ENCODE measurements at regions not wholly inside any gene's neighbourhood (a gene's known extent, or its start where the extent isn't known, plus 50 kb on each side); places are given as distances from the start of the nearest gene placed in this dataset.
"Not testable (repeated sequence)": the region's sequence is repeated elsewhere in the genome, so short reads cannot be mapped to it uniquely, and the experiment has no call there.

- H3K36me3 Mint-ChIP-seq (ENCODE audit: low read depth), result no peaks in the 10 kb centered on the region
- H3K27ac ChIP-seq (ENCODE audit: low read depth, low read length), result no peak overlapping the region
- no peak overlapping the region for H3K4me3 Mint-ChIP-seq
- H3K27ac Mint-ChIP-seq, result no peak overlapping the region
- H3K4me1 ChIP-seq (ENCODE audit: control insufficient read depth, insufficient read depth, low read length), result no peaks in the 10 kb centered on the region
- H3K9me3 Mint-ChIP-seq, result peaks cover 2% of the 10 kb centered on the region
- H3K4me3 ChIP-seq (ENCODE audit: low read length), result no peak overlapping the region
- no peak for DNase-seq
- no peak for TF ChIP-seq CTCF (conservative IDR thresholded peaks at IDR 0.05)
- H3K27me3 Mint-ChIP-seq (ENCODE audit: insufficient read depth), result no peaks in the 10 kb centered on the region
- H3K27me3 ChIP-seq (ENCODE audit: control insufficient read depth, insufficient read depth, low read length, poor library complexity, severe bottlenecking), result no peaks in the 10 kb centered on the region
- peaks cover 6% of the 10 kb centered on the region for H3K9me3 ChIP-seq (ENCODE audit: control insufficient read depth, low read length)
- no peak overlapping the region for H3K9ac ChIP-seq (ENCODE audit: extremely low read depth, low read length, poor library complexity, severe bottlenecking)
- H3K4me1 Mint-ChIP-seq, result no peaks in the 10 kb centered on the region
- no peaks in the 10 kb centered on the region for H3K36me3 ChIP-seq (ENCODE audit: control insufficient read depth, insufficient read depth, low read length)
These were observed 393.5 kb downstream of the MAT2B start for GRCh38 chr5:163898873-163899272.

GRCh38 chr5:163907783-163908182, 402.4 kb downstream of the MAT2B start:
- H3K4me3 ChIP-seq (ENCODE audit: low read length); H3K36me3 Mint-ChIP-seq (ENCODE audit: low read depth); H3K36me3 ChIP-seq (ENCODE audit: control insufficient read depth, insufficient read depth, low read length); H3K9me3 Mint-ChIP-seq; H3K9ac ChIP-seq (ENCODE audit: extremely low read depth, low read length, poor library complexity, severe bottlenecking); H3K9me3 ChIP-seq (ENCODE audit: control insufficient read depth, low read length); H3K27ac Mint-ChIP-seq; H3K27me3 ChIP-seq (ENCODE audit: control insufficient read depth, insufficient read depth, low read length, poor library complexity, severe bottlenecking); H3K4me1 ChIP-seq (ENCODE audit: control insufficient read depth, insufficient read depth, low read length); H3K4me3 Mint-ChIP-seq; H3K4me1 Mint-ChIP-seq; H3K27me3 Mint-ChIP-seq (ENCODE audit: insufficient read depth); DNase-seq; H3K27ac ChIP-seq (ENCODE audit: low read depth, low read length): not testable (repeated sequence)
- WGBS, 2 experiments (ENCODE audit: insufficient coverage in 1 of 2, insufficient read length in 1 of 2), result 81 to 88% methylated on average over 1 of the region's 1 CpG

- H3K9ac ChIP-seq (ENCODE audit: extremely low read depth, low read length, poor library complexity, severe bottlenecking), result no peak overlapping the region
- Mint-ChIP-seq H3K36me3 (ENCODE audit: low read depth) (no peaks in the 10 kb centered on the region), H3K27ac (no peak overlapping the region), H3K9me3 (no peaks in the 10 kb centered on the region), H3K27me3 (ENCODE audit: insufficient read depth) (no peaks in the 10 kb centered on the region), H3K4me3 (no peak overlapping the region), H3K4me1 (peaks cover 2% of the 10 kb centered on the region)
- H3K4me1 ChIP-seq (ENCODE audit: control insufficient read depth, insufficient read depth, low read length), result no peaks in the 10 kb centered on the region
- DNase-seq, result no peak
- no peak for TF ChIP-seq CTCF (conservative IDR thresholded peaks at IDR 0.05)
- no peak overlapping the region for H3K4me3 ChIP-seq (ENCODE audit: low read length)
- no peaks in the 10 kb centered on the region for H3K36me3 ChIP-seq (ENCODE audit: control insufficient read depth, insufficient read depth, low read length)
- H3K27me3 ChIP-seq (ENCODE audit: control insufficient read depth, insufficient read depth, low read length, poor library complexity, severe bottlenecking), result no peaks in the 10 kb centered on the region
- 82 to 86% methylated on average over 2 to 3 of the region's 3 CpGs for WGBS, 2 experiments (ENCODE audit: insufficient coverage in 1 of 2, insufficient read length in 1 of 2)
- peaks cover 1% of the 10 kb centered on the region for H3K9me3 ChIP-seq (ENCODE audit: control insufficient read depth, low read length)
- H3K27ac ChIP-seq (ENCODE audit: low read depth, low read length), result no peak overlapping the region
These were observed 402.8 kb downstream of the MAT2B start for GRCh38 chr5:163908253-163908652.

- no peak for DNase-seq
- WGBS, 2 experiments (ENCODE audit: insufficient coverage in 1 of 2, insufficient read length in 1 of 2), result 91 to 93% methylated on average over 1 of the region's 1 CpG
- no peaks in the 10 kb centered on the region for H3K36me3 Mint-ChIP-seq (ENCODE audit: low read depth)
- H3K4me3 ChIP-seq (ENCODE audit: low read length), result no peak overlapping the region
- H3K4me1 Mint-ChIP-seq, result peaks cover 2% of the 10 kb centered on the region
- H3K36me3 ChIP-seq (ENCODE audit: control insufficient read depth, insufficient read depth, low read length), result no peaks in the 10 kb centered on the region
- no peak overlapping the region for H3K27ac ChIP-seq (ENCODE audit: low read depth, low read length)
- H3K27me3 ChIP-seq (ENCODE audit: control insufficient read depth, insufficient read depth, low read length, poor library complexity, severe bottlenecking), result no peaks in the 10 kb centered on the region
- H3K27me3 Mint-ChIP-seq (ENCODE audit: insufficient read depth), result no peaks in the 10 kb centered on the region
- H3K27ac Mint-ChIP-seq, result no peak overlapping the region
- TF ChIP-seq CTCF (conservative IDR thresholded peaks at IDR 0.05), result no peak
- H3K4me3 Mint-ChIP-seq, result no peak overlapping the region
- no peaks in the 10 kb centered on the region for H3K4me1 ChIP-seq (ENCODE audit: control insufficient read depth, insufficient read depth, low read length)
- H3K9ac ChIP-seq (ENCODE audit: extremely low read depth, low read length, poor library complexity, severe bottlenecking), result no peak overlapping the region
- H3K9me3 Mint-ChIP-seq, result no peaks in the 10 kb centered on the region
- no peaks in the 10 kb centered on the region for H3K9me3 ChIP-seq (ENCODE audit: control insufficient read depth, low read length)
These were observed 404.8 kb downstream of the MAT2B start for GRCh38 chr5:163910226-163910625.

Measured in endodermal cell (in vitro differentiated cells).